Adrenal gland (tissue), 5 donors: ENCODE measurements at regions not wholly inside any gene's neighbourhood (a gene's known extent, or its start where the extent isn't known, plus 50 kb on each side); places are given as distances from the start of the nearest gene placed in this dataset.

ENCODE experiments used
- POLR2A ChIP-seq, 2 donors: fragments of 450-650 bp; IDR thresholded peaks; one replicate each; pipeline ENCODE4 v1.6.1; 2017; ENCODE audit warnings: antibody characterized with exemption in 2 of 2, mild to moderate bottlenecking in 2 of 2, moderate library complexity in 1 of 2
- TF ChIP-seq, protein P1 (sequence below), 6 experiments: fragments of 450-650 bp in 4 of 6; fragments of 200-600 bp in 2 of 6; sonication (generic) in 1 of 6; IDR thresholded peaks; 1 replicate in 5 of 6; 2 replicates in 1 of 6; pipeline versions ENCODE4 v1.5.1 to v1.8.0; 2016 to 2021; ENCODE audit warnings: antibody characterized with exemption in 6 of 6, mild to moderate bottlenecking in 2 of 6, moderate library complexity in 1 of 6
- donor health status: DM: no; HTN: no; CAD: no.

DNA sequence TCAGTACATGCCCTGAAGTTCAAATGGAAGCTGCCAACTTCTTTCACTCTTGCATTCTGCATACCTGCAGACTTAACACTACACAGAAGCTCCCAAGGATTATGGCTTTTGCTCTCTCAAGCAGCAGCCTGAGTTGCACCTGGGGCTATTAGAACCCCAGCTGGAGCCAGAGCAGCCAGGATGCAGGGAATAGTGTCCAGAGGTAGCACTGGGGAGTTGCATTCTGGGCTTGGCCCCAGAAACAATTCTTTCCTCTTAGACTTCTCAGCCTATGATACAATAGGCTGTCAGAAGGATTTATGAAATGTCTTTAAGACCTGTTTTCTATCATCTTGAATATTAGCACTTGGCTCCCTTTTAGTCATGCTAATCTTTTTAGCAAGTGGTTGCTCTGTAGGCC, 886.7 kb upstream of the GHITM start:
- TF ChIP-seq, protein P1, sequence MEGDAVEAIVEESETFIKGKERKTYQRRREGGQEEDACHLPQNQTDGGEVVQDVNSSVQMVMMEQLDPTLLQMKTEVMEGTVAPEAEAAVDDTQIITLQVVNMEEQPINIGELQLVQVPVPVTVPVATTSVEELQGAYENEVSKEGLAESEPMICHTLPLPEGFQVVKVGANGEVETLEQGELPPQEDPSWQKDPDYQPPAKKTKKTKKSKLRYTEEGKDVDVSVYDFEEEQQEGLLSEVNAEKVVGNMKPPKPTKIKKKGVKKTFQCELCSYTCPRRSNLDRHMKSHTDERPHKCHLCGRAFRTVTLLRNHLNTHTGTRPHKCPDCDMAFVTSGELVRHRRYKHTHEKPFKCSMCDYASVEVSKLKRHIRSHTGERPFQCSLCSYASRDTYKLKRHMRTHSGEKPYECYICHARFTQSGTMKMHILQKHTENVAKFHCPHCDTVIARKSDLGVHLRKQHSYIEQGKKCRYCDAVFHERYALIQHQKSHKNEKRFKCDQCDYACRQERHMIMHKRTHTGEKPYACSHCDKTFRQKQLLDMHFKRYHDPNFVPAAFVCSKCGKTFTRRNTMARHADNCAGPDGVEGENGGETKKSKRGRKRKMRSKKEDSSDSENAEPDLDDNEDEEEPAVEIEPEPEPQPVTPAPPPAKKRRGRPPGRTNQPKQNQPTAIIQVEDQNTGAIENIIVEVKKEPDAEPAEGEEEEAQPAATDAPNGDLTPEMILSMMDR (IDR thresholded peaks at IDR 0.05): no peak
- no peak for TF ChIP-seq POLR2A (IDR thresholded peaks at IDR 0.05)
